Kidney epithelial cell (primary cell): ENCODE measurements at regions not wholly inside any gene's neighbourhood (a gene's known extent, or its start where the extent isn't known, plus 50 kb on each side); places are given as distances from the start of the nearest gene placed in this dataset.

ENCODE experiments used
- DNase-seq: peaks from one replicate; pipeline ENCODE4 v3.0.0-alpha.2; 2010; ENCODE audit warnings: low read depth
- H3K27me3 ChIP-seq: 2 replicates; pipeline ENCODE4 v1.6.0; 2011; ENCODE audit warnings: low read length; ENCODE audit not compliant: control insufficient read depth, insufficient read depth
- H3K36me3 ChIP-seq: 2 replicates; pipeline ENCODE4 v1.5.1; 2011; ENCODE audit warnings: low read length; ENCODE audit not compliant: control insufficient read depth, insufficient read depth
- H3K4me3 ChIP-seq: 2 replicates; pipeline ENCODE4 v1.5.1; 2011; ENCODE audit warnings: low read depth, mild to moderate bottlenecking, control low read depth, low read length
- CTCF ChIP-seq: IDR thresholded peaks from 2 replicates; pipeline ENCODE4 v1.5.1; 2011; ENCODE audit warnings: mild to moderate bottlenecking, moderate library complexity, low read length, control low read depth, inconsistent platforms; ENCODE audit not compliant: insufficient read depth, poor library complexity, severe bottlenecking

DNA sequence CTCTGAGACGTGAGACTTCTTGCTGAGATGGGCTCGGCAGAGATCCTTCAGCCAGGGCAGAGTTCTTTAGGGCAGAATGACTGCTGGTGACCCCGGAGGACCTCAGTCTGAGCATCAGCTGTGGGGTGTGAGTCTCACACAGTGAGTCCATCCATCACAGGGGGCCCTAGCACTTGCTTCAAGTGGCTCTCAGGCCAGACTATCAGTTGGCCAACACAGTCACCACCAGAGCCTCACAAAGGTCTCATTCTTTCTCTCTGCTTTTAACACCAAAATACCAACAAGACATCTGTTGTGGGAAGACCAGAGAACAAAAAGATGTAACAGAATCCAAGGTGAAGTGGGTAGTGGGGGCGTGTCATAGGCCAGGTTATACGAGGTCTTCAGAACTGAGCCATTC, 345.6 kb upstream of the NRP1 start:
- Histone ChIP-seq H3K4me3 (no peak overlapping the region), H3K36me3 (no peaks in the 10 kb centered on the region), H3K27me3 (no peaks in the 10 kb centered on the region)
- no peak for DNase-seq
- TF ChIP-seq CTCF: no peak

- H3K36me3 ChIP-seq: no peaks in the 10 kb centered on the region
- DNase-seq: no peak
- no peak for TF ChIP-seq CTCF
- H3K27me3 ChIP-seq: no peaks in the 10 kb centered on the region
- no peak overlapping the region for H3K4me3 ChIP-seq
Observed at GRCh38 chr10:33676606-33677339, 342.3 kb upstream of the NRP1 start.

- Histone ChIP-seq H3K27me3 (no peaks in the 10 kb centered on the region), H3K4me3 (no peak overlapping the region), H3K36me3 (no peaks in the 10 kb centered on the region)
- TF ChIP-seq CTCF: no peak
- no peak for DNase-seq
Observed at GRCh38 chr10:33674986-33675599, 340.6 kb upstream of the NRP1 start.

DNA sequence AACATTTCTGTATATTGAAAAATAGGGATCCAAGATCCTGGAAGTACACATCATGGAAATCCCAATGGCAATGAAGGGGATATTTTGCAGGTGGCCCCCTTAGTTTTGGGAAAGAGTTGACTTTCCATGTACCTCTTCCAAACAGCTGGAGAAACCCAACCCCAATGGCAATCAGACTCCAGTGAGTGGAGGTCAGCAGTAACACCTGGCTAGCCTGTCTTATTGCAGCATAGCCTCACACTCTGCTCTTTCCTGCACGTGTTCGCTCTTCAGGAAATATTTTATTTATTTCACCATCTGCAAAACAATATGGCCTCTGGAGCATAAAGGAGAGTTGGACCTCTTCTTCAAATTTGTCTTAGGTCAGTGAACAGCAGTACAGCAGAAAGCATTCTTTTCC, 340.0 kb upstream of the NRP1 start:
- DNase-seq: no peak
- H3K27me3 ChIP-seq: no peaks in the 10 kb centered on the region

GRCh38 chr10:33673839-33674415, 339.5 kb upstream of the NRP1 start:
- no peak for TF ChIP-seq CTCF
- DNase-seq: no peak

More for the DNA sequence above, 340.0 kb upstream of the NRP1 start:
- Histone ChIP-seq H3K36me3 (no peaks in the 10 kb centered on the region), H3K4me3 (no peak overlapping the region)
- TF ChIP-seq CTCF: no peak

More at GRCh38 chr10:33673839-33674415, 339.5 kb upstream of the NRP1 start:
- Histone ChIP-seq H3K4me3 (no peak overlapping the region), H3K36me3 (no peaks in the 10 kb centered on the region), H3K27me3 (no peaks in the 10 kb centered on the region)
